ENCODE measurements at regions not wholly inside any gene's neighbourhood (a gene's known extent, or its start where the extent isn't known, plus 50 kb on each side); places are given as distances from the start of the nearest gene placed in this dataset.
"Not testable (repeated sequence)": the region's sequence is repeated elsewhere in the genome, so short reads cannot be mapped to it uniquely, and the experiment has no call there.

- H3K9me3 Mint-ChIP-seq = peaks cover 4% of the 10 kb centered on the region
- H3K4me3 Mint-ChIP-seq = no peak overlapping the region
- H3K27me3 Mint-ChIP-seq = peaks cover 19% of the 10 kb centered on the region
- no peaks in the 10 kb centered on the region for H3K4me1 Mint-ChIP-seq
- no peak overlapping the region for H3K27ac Mint-ChIP-seq
- ATAC-seq = no peak
- no peaks in the 10 kb centered on the region for H3K36me3 Mint-ChIP-seq
Measured at GRCh38 chr5:174800435-174800834, 76.1 kb downstream of the MSX2 start.

DNA sequence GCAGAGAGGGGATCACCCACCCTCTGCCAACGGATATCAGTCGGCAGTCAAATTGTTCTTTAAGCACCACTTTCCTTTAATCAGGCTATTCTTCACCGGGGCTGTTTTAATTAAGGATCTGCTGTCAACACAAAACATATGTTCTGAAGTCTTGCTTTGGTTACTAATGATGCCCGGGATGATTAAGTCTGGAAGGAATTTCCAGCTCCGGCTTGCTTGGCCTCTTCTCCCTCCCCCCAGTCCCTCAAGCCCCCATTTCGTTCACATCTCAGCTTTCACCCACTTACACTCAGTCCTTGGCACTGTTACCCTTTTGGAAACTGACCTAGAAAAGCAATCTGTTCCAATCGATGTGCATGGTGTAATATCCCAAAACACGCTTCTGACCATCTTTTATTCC, 74.7 kb downstream of the MSX2 start:
- no peaks in the 10 kb centered on the region for H3K4me1 Mint-ChIP-seq
- H3K4me3 Mint-ChIP-seq = no peak overlapping the region
- peaks cover 4% of the 10 kb centered on the region for H3K9me3 Mint-ChIP-seq
- H3K27me3 Mint-ChIP-seq = peaks cover 21% of the 10 kb centered on the region
- H3K27ac Mint-ChIP-seq = no peak overlapping the region
- no peak for ATAC-seq
- H3K36me3 Mint-ChIP-seq = no peaks in the 10 kb centered on the region

DNA sequence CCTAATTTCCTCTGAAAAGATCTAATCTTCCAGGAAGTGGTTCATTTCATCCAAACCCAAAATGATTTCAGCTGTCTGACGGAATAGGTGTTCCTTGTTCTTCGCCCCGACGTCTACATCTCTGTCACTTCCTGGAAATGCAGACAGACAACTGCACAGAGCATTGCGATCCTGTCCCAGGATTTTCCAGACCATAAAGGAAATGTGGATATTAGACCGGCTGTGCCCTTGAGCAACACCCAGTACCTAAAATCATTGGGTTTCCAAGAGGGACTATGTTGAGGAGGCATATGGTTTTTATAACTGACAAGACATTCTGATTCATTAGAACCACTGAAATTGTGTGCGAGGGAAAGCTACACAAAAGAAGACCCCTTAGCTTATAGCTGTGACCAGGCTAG, 74.2 kb downstream of the MSX2 start:
- Mint-ChIP-seq H3K9me3 (peaks cover 4% of the 10 kb centered on the region), H3K27ac (no peak overlapping the region), H3K27me3 (peaks cover 27% of the 10 kb centered on the region), H3K36me3 (no peaks in the 10 kb centered on the region), H3K4me3 (no peak overlapping the region), H3K4me1 (no peaks in the 10 kb centered on the region)
- ATAC-seq = no peak

DNA sequence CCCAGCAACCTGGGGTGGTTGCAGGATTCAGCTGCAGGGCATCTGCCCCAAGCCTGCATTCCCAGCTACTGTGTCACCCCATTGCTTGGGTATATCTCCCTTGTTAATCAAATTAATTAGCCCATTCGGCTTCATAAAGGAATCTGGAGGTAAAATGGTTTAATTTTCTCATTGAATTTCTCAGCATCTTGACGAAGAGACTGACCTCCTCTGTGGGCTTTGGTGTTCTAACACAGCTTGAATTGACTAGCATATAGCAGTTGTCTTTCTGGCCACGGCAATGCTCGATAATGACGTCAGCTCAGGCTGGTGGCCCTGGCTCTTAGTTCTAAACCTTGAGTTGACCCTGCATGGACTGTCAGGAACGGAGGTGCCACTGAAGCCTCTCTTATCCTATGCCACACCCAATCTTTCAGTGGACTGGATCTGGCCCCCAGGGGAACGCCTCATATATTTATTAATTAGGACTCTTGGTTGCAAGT, 72.4 kb downstream of the MSX2 start:
- no peak overlapping the region for H3K27ac Mint-ChIP-seq
- H3K4me1 Mint-ChIP-seq = no peaks in the 10 kb centered on the region
- H3K27me3 Mint-ChIP-seq = peaks cover 41% of the 10 kb centered on the region
- H3K9me3 Mint-ChIP-seq = peaks cover 4% of the 10 kb centered on the region
- ATAC-seq = no peak
- no peaks in the 10 kb centered on the region for H3K36me3 Mint-ChIP-seq
- H3K4me3 Mint-ChIP-seq = no peak overlapping the region

GRCh38 chr5:174794931-174795672, 70.7 kb downstream of the MSX2 start:
- H3K4me3 Mint-ChIP-seq = no peak overlapping the region
- ATAC-seq = no peak
- H3K9me3 Mint-ChIP-seq = no peaks in the 10 kb centered on the region
- no peaks in the 10 kb centered on the region for H3K4me1 Mint-ChIP-seq
- H3K36me3 Mint-ChIP-seq = no peaks in the 10 kb centered on the region
- H3K27me3 Mint-ChIP-seq = peaks cover 41% of the 10 kb centered on the region
- H3K27ac Mint-ChIP-seq = no peak overlapping the region

DNA sequence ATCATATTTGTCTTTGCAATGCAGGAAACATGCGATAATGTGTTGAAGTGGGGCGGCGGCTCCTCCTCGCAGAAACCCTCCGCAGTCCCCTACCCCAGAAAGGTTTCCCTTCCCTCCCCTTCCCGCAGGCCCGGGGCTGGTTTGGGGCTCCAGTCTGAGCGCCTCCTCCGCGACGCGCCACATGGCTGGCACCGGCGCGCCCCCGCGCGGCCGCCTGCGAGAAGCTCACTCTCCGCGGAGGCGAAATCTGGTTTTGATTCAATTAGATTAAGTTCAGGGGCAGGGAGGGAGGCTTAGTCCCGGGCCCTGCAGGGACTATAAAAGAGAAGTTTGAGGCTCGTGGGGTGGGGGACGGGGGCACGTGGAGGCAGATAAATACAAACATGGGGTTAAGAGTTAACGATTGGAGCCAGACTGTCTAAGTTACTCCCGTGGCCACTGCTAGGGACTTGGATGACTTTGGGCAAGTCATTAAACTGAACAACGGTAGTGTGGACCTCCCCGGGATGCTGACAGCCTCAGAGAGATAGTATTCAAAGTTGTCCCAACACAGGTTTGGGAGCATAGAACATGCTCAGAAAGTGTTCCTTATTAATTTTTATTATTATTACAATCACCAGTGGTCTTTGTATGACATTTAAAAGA, 69.4 kb downstream of the MSX2 start:
- no peak overlapping the region for H3K27ac Mint-ChIP-seq
- ATAC-seq = no peak
- H3K9me3 Mint-ChIP-seq = no peaks in the 10 kb centered on the region
- H3K27me3 Mint-ChIP-seq = peaks cover 41% of the 10 kb centered on the region
- no peak overlapping the region for H3K4me3 Mint-ChIP-seq
- H3K36me3 Mint-ChIP-seq = no peaks in the 10 kb centered on the region
- no peaks in the 10 kb centered on the region for H3K4me1 Mint-ChIP-seq

DNA sequence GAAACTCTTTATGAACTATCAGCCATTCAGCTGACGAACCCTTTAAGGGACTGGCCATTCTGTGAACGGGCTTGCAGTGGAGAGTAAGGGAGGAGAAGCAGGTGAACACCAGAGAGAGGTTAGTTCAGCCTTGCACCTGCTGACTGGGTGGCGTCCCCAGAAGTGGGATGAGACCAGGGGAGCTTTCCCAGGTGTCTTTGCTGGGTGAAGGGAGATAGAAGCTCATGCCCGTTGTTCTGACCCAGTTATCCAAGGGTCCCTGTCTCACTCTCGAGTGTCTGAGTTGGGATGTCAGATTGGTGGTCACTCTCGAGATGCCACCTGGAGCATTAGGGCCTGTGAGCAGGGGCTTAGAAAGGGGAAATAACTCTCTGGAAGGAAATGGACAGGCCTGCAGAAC, 68.7 kb downstream of the MSX2 start:
- Mint-ChIP-seq H3K36me3 (no peaks in the 10 kb centered on the region), H3K27ac (no peak overlapping the region), H3K27me3 (peaks cover 41% of the 10 kb centered on the region), H3K9me3 (no peaks in the 10 kb centered on the region), H3K4me1 (no peaks in the 10 kb centered on the region), H3K4me3 (no peak overlapping the region)
- no peak for ATAC-seq

- H3K36me3 Mint-ChIP-seq, H3K9me3 Mint-ChIP-seq, ATAC-seq, H3K27ac Mint-ChIP-seq, H3K4me3 Mint-ChIP-seq, H3K4me1 Mint-ChIP-seq: not testable (repeated sequence)
- H3K27me3 Mint-ChIP-seq = peaks cover 38% of the 10 kb centered on the region
Measured at GRCh38 chr5:174792265-174792664, 67.9 kb downstream of the MSX2 start.

DNA sequence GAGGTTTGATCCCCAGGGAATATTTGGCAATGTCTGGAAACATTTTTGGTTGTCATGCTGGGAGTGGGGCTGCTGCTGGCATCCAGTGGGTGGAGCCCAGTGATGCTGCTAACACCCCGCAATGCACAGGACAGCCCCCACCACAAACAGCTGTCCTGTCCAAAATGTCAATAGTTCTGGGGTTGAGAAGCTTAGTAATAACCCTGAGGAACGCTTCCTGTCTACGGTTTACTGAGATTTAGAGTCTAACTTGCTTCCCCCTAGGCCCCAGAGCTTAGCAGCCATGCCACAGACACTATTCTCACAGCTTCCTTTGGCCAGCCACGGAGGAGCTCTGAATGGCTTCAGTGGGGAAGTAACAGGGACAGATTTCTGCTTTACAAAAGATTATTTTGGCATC, 66.5 kb downstream of the MSX2 start:
- no peak overlapping the region for H3K4me3 Mint-ChIP-seq
- H3K4me1 Mint-ChIP-seq = no peaks in the 10 kb centered on the region
- no peaks in the 10 kb centered on the region for H3K9me3 Mint-ChIP-seq
- H3K27ac Mint-ChIP-seq = no peak overlapping the region
- no peaks in the 10 kb centered on the region for H3K36me3 Mint-ChIP-seq
- H3K27me3 Mint-ChIP-seq = peaks cover 25% of the 10 kb centered on the region
- no peak for ATAC-seq

DNA sequence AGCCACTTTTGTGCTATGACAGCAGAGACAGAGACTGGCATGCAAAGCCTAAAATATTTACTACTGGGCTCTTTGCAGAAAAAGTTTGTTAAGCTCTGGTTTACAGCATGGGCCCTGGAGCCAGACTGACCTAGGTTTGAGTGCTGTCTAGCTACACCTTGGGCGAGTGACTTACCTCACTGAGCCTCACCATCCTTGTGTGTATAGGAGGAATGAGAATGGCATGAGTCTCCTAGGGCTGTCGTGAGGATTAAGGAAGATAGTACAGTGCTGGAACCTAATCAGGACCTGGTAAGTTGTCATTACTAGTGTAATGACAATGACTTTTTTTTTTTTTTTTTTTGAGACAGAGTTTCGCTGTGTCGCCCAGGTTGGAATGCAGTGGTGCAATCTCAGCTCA, 65.2 kb downstream of the MSX2 start:
- Mint-ChIP-seq H3K4me3 (no peak overlapping the region), H3K27ac (no peak overlapping the region), H3K27me3 (peaks cover 22% of the 10 kb centered on the region), H3K4me1 (no peaks in the 10 kb centered on the region), H3K36me3 (peaks cover 4% of the 10 kb centered on the region), H3K9me3 (peaks cover 5% of the 10 kb centered on the region)
- no peak for ATAC-seq

- Mint-ChIP-seq H3K27ac (no peak overlapping the region), H3K9me3 (peaks cover 9% of the 10 kb centered on the region), H3K27me3 (no peaks in the 10 kb centered on the region), H3K36me3 (peaks cover 4% of the 10 kb centered on the region), H3K4me1 (no peaks in the 10 kb centered on the region), H3K4me3 (no peak overlapping the region)
- ATAC-seq = no peak
Measured at GRCh38 chr5:174785120-174785680, 60.8 kb downstream of the MSX2 start.
